CD14-positive monocyte (primary cell): ENCODE measurements at regions not wholly inside any gene's neighbourhood (a gene's known extent, or its start where the extent isn't known, plus 50 kb on each side); places are given as distances from the start of the nearest gene placed in this dataset.

Experiments
- DNase-seq, 3 donors: peaks; one replicate each; pipeline ENCODE4 v3.0.0-alpha.2; 2011 to 2022
- H2AFZ ChIP-seq: 2 replicates; pipeline ENCODE4 v1.6.0; 2012; ENCODE audit warnings: mild to moderate bottlenecking, low read depth, low read length, inconsistent platforms; ENCODE audit not compliant: insufficient read depth, poor library complexity, severe bottlenecking
- H3K27ac ChIP-seq, 2 donors: 1 replicate in 1 of 2; 2 replicates in 1 of 2; pipeline ENCODE4 v1.5.1; 2012 to 2013; ENCODE audit warnings: low read length in 2 of 2, control low read depth in 1 of 2, inconsistent platforms in 1 of 2, low read depth in 1 of 2, mild to moderate bottlenecking in 1 of 2
- H3K27me3 ChIP-seq, 2 donors: one replicate each; pipeline versions ENCODE4 v1.6.0 to v1.6.1; 2011 to 2013; ENCODE audit warnings: low read length in 2 of 2; ENCODE audit not compliant: control insufficient read depth in 2 of 2, insufficient read depth in 2 of 2
- H3K36me3 ChIP-seq, 2 donors: replicated peaks in 1 of 2; 1 replicate in 1 of 2; 2 replicates in 1 of 2; pipeline versions ENCODE4 v1.5.1 to v1.6.1; 2012 to 2013; ENCODE audit warnings: low read length in 2 of 2, control low read depth in 1 of 2, inconsistent platforms in 1 of 2, mild to moderate bottlenecking in 1 of 2; ENCODE audit not compliant: insufficient read depth in 2 of 2, control insufficient read depth in 1 of 2
- H3K4me1 ChIP-seq, 2 donors: 1 replicate in 1 of 2; 2 replicates in 1 of 2; pipeline versions ENCODE4 v1.5.1 to v1.6.1; 2012 to 2013; ENCODE audit warnings: low read length in 2 of 2, control low read depth in 1 of 2, inconsistent platforms in 1 of 2, mild to moderate bottlenecking in 1 of 2, moderate library complexity in 1 of 2; ENCODE audit not compliant: insufficient read depth in 2 of 2, control insufficient read depth in 1 of 2
- H3K4me2 ChIP-seq: replicated peaks from 2 replicates; pipeline ENCODE3; 2012; ENCODE audit warnings: low read length, moderate library complexity, mild to moderate bottlenecking; ENCODE audit not compliant: poor library complexity, severe bottlenecking; ENCODE audit errors: extremely low read depth
- H3K4me3 ChIP-seq, 3 experiments: fragments of 200-600 bp in 1 of 3; sonication (generic) in 1 of 3; replicated peaks in 1 of 3; 1 replicate in 2 of 3; 2 replicates in 1 of 3; pipeline ENCODE4 v1.5.1; 2011 to 2013; ENCODE audit warnings: low read length in 3 of 3, mild to moderate bottlenecking in 3 of 3, control low read depth in 2 of 3, low read depth in 2 of 3, inconsistent platforms in 1 of 3, moderate library complexity in 1 of 3
- H3K79me2 ChIP-seq: 2 replicates; pipeline ENCODE4 v1.6.0; 2012; ENCODE audit warnings: mild to moderate bottlenecking, control low read depth, inconsistent platforms, low read length, moderate library complexity; ENCODE audit not compliant: insufficient read depth
- H3K9ac ChIP-seq: 2 replicates; pipeline ENCODE4 v1.6.0; 2017; ENCODE audit warnings: low read length, mild to moderate bottlenecking; ENCODE audit not compliant: insufficient read depth, poor library complexity, severe bottlenecking
- H3K9me3 ChIP-seq, 2 donors: replicated peaks in 1 of 2; 1 replicate in 1 of 2; 2 replicates in 1 of 2; pipeline versions ENCODE4 v1.5.1 to v1.6.1; 2012 to 2013; ENCODE audit warnings: low read length in 2 of 2, control low read depth in 1 of 2; ENCODE audit not compliant: control insufficient read depth in 1 of 2, insufficient read depth in 1 of 2
- H4K20me1 ChIP-seq: 2 replicates; pipeline ENCODE4 v1.6.0; 2012; ENCODE audit warnings: mild to moderate bottlenecking, low read length, control low read depth, moderate library complexity; ENCODE audit not compliant: insufficient read depth
- H3K27ac Mint-ChIP-seq, 7 donors: one replicate each; pipeline ENCODE4 v1.8.0; 2020; ENCODE audit warnings: mild to moderate bottlenecking in 7 of 7, mixed read lengths in 7 of 7, moderate library complexity in 6 of 7, inconsistent platforms in 2 of 7
- H3K27me3 Mint-ChIP-seq, 3 donors: one replicate each; pipeline ENCODE4 v1.8.0; 2021 to 2022; ENCODE audit warnings: low read depth in 3 of 3, mild to moderate bottlenecking in 3 of 3, mixed read lengths in 3 of 3, moderate library complexity in 3 of 3, inconsistent platforms in 1 of 3
- H3K36me3 Mint-ChIP-seq, 2 donors: one replicate each; pipeline ENCODE4 v1.8.0; 2020; ENCODE audit warnings: mixed read lengths in 2 of 2, inconsistent platforms in 1 of 2, mild to moderate bottlenecking in 1 of 2
- H3K4me1 Mint-ChIP-seq: one replicate; pipeline ENCODE4 v1.8.0; 2020; ENCODE audit warnings: mild to moderate bottlenecking, mixed read lengths
- H3K4me3 Mint-ChIP-seq, 2 donors: one replicate each; pipeline ENCODE4 v1.8.0; 2020; ENCODE audit warnings: mild to moderate bottlenecking in 2 of 2, mixed read lengths in 2 of 2, moderate library complexity in 1 of 2
- H3K9me3 Mint-ChIP-seq, 7 donors: one replicate each; pipeline ENCODE4 v1.8.0; 2020 to 2022; ENCODE audit warnings: mixed read lengths in 7 of 7, mild to moderate bottlenecking in 6 of 7, moderate library complexity in 6 of 7, inconsistent platforms in 2 of 7
- CTCF ChIP-seq: fragments of 200-600 bp; IDR thresholded peaks from one replicate; pipeline ENCODE4 v1.8.0; 2022; ENCODE audit warnings: antibody characterized with exemption, mild to moderate bottlenecking
- WGBS: methylation state at CpG from one replicate; pipeline ENCODE4 v1.1.5; 2013; ENCODE audit warnings: missing lambda C conversion rate; ENCODE audit not compliant: insufficient coverage; 5-methylcytosine and 5-hydroxymethylcytosine counted together
- intact Hi-C, 2 donors: fragments of 100-400 bp; cut with micrococcal nuclease; formaldehyde crosslinking; loops; one replicate each; pipeline versions ENCODE4 v1.15.0 to v1.15.1; 2023

GRCh38 chr5:33321026-33321425 is 119.7 kb upstream of the TARS1 start:
- intact Hi-C loops = no loop called here
- H3K27ac Mint-ChIP-seq = no peak overlapping the region
- peaks cover 0 to 3% (median 0%) of the 10 kb centered on the region in 7 donors for H3K9me3 Mint-ChIP-seq
- no peaks in the 10 kb centered on the region for H3K27me3 Mint-ChIP-seq
- Histone ChIP-seq H3K4me2 (no peak overlapping the region), H3K79me2 (no peaks in the 10 kb centered on the region), H3K36me3 (no peaks in the 10 kb centered on the region), H3K4me3 (no peak overlapping the region), H2AFZ (no peak overlapping the region), H3K27me3 (no peaks in the 10 kb centered on the region), H4K20me1 (no peaks in the 10 kb centered on the region), H3K9me3 (no peaks in the 10 kb centered on the region), H3K27ac (no peak overlapping the region), H3K9ac (no peak overlapping the region), H3K4me1 (no peaks in the 10 kb centered on the region)
- no peak overlapping the region for H3K4me3 Mint-ChIP-seq
- no peak for DNase-seq
- H3K36me3 Mint-ChIP-seq = no peaks in the 10 kb centered on the region
- TF ChIP-seq CTCF = no peak
- WGBS = 100% methylated on average over 1 of the region's 1 CpG
- peaks cover 6% of the 10 kb centered on the region for H3K4me1 Mint-ChIP-seq

- Histone ChIP-seq H3K4me3 (no peak overlapping the region), H3K9me3 (no peaks in the 10 kb centered on the region), H4K20me1 (no peaks in the 10 kb centered on the region), H3K4me1 (no peaks in the 10 kb centered on the region), H3K27ac (no peak overlapping the region), H3K9ac (no peak overlapping the region), H3K4me2 (no peak overlapping the region), H3K36me3 (no peaks in the 10 kb centered on the region), H3K27me3 (no peaks in the 10 kb centered on the region), H2AFZ (no peak overlapping the region), H3K79me2 (no peaks in the 10 kb centered on the region)
- H3K36me3 Mint-ChIP-seq = no peaks in the 10 kb centered on the region
- no peak overlapping the region for H3K27ac Mint-ChIP-seq
- intact Hi-C loops = no loop called here
- H3K27me3 Mint-ChIP-seq = no peaks in the 10 kb centered on the region
- no peak overlapping the region for H3K4me3 Mint-ChIP-seq
- DNase-seq = no peak
- no CpG with 5 or more reads among the region's 4 CpGs for WGBS
- H3K9me3 Mint-ChIP-seq = peaks cover 0 to 2% (median 0%) of the 10 kb centered on the region in 7 donors
- H3K4me1 Mint-ChIP-seq = no peaks in the 10 kb centered on the region
- no peak for TF ChIP-seq CTCF
Observed at GRCh38 chr5:33322632-33323031, 118.1 kb upstream of the TARS1 start.
